ENCODE measurements at regions not wholly inside any gene's neighbourhood (a gene's known extent, or its start where the extent isn't known, plus 50 kb on each side); places are given as distances from the start of the nearest gene placed in this dataset.

DNA sequence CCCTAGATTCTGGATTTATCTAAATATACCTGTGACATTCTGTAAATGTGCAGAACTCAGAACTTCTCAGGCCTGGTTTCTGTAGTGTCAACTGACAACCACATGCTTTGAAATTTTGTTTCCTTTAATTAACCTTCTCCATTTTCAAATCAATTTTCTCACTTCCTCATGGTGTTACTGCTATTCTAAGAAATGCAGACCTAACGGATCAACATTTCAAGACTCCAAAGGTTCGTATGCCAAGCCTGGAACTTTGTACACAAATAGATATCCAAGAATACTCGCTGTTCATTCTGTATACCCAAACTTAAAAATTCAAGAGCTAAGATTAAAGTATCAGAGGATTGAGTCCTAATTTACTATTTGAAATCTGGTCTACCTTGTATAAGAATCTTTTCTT, 88.1 kb downstream of the SLC24A2 start:
- H3K4me3 ChIP-seq = no peak overlapping the region
- H3K9ac ChIP-seq (ENCODE audit: control insufficient read depth, insufficient read depth, low read length) = no peak overlapping the region
- in situ Hi-C loops (cut with MboI) (no loop called here), intact Hi-C loops (cut with micrococcal nuclease; ENCODE audit: unreplicated experiment) (no loop called here)
- BruUV-seq (replicated peaks) = no TSS peak
- CTCF ChIA-PET = no interaction called here
- no peaks in the 10 kb centered on the region for H3K4me1 ChIP-seq (ENCODE audit: control insufficient read depth, insufficient read depth, low read length)
- whole genome bisulfite sequencing (ENCODE audit: insufficient coverage, insufficient replicate concordance, low lambda C conversion rate, missing lambda C conversion rate) = 0% methylated on average over 3 of the region's 3 CpGs
- ATAC-seq (no peak), FAIRE-seq (no peak), DNase-seq (ENCODE audit: low read depth, low spot score) (no peak)
- H3K27ac ChIP-seq (ENCODE audit: control insufficient read depth, insufficient read depth) = no peak overlapping the region
- H2AFZ ChIP-seq (ENCODE audit: control insufficient read depth, low read depth, low read length) = no peak overlapping the region
- H3K79me2 ChIP-seq (ENCODE audit: control insufficient read depth, insufficient read depth, low read length) = no peaks in the 10 kb centered on the region
- no peak overlapping the region for H3K4me2 ChIP-seq (ENCODE audit: control insufficient read depth, insufficient read depth)
- TF ChIP-seq RELA (IDR thresholded peaks at IDR 0.05; ENCODE audit: borderline replicate concordance, partially characterized antibody) (no peak), SREBF2 (IDR thresholded peaks at IDR 0.05; ENCODE audit: low read length) (no peak), SPI1 (IDR thresholded peaks at IDR 0.05; ENCODE audit: borderline replicate concordance, insufficient read depth, low read depth, low read length) (0 out of 2 replicates have a peak, but pooled peaks have one; percentile 16), YY1 (IDR thresholded peaks at IDR 0.05; ENCODE audit: low read depth, low read length) (no peak), WRNIP1 (IDR thresholded peaks at IDR 0.05; ENCODE audit: borderline replicate concordance, low read depth, low read length) (no peak), ASH2L (IDR thresholded peaks at IDR 0.05; ENCODE audit: borderline replicate concordance, low read depth) (no peak), POLR2AphosphoS2 (IDR thresholded peaks at IDR 0.05; ENCODE audit: low read depth, low read length) (no peak)
- TF ChIP-seq, protein P1, sequence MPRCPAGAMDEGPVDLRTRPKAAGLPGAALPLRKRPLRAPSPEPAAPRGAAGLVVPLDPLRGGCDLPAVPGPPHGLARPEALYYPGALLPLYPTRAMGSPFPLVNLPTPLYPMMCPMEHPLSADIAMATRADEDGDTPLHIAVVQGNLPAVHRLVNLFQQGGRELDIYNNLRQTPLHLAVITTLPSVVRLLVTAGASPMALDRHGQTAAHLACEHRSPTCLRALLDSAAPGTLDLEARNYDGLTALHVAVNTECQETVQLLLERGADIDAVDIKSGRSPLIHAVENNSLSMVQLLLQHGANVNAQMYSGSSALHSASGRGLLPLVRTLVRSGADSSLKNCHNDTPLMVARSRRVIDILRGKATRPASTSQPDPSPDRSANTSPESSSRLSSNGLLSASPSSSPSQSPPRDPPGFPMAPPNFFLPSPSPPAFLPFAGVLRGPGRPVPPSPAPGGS (IDR thresholded peaks at IDR 0.05; ENCODE audit: borderline replicate concordance, insufficient read depth, low read depth, low read length, poor library complexity, severe bottlenecking) = no peak
- RAD21 ChIA-PET (ENCODE audit: unreplicated experiment) = no interaction called here
- SMC1A ChIA-PET (ENCODE audit: uncharacterized antibody, unreplicated experiment) = no interaction called here
- H3K9me3 ChIP-seq (replicated peaks; ENCODE audit: control insufficient read depth, insufficient read depth, low read length) = no peaks in the 10 kb centered on the region
- POLR2A ChIA-PET = no interaction called here
- no peaks in the 10 kb centered on the region for H3K27me3 ChIP-seq (replicated peaks in 1 of 2; ENCODE audit: control insufficient read depth in 2 of 2, insufficient read depth in 2 of 2, low read length in 1 of 2)
- H4K20me1 ChIP-seq (ENCODE audit: control insufficient read depth, insufficient read depth) = no peaks in the 10 kb centered on the region
- H3K36me3 ChIP-seq (ENCODE audit: control insufficient read depth in 2 of 2, insufficient read depth in 2 of 2, low read length in 1 of 2) = no peaks in the 10 kb centered on the region
